IPS-NIHi7 (cell line): ENCODE measurements at regions not wholly inside any gene's neighbourhood (a gene's known extent, or its start where the extent isn't known, plus 50 kb on each side); places are given as distances from the start of the nearest gene placed in this dataset.
"Not testable (repeated sequence)": the region's sequence is repeated elsewhere in the genome, so short reads cannot be mapped to it uniquely, and the experiment has no call there.

ENCODE experiments used
- DNase-seq: peaks from one replicate; pipeline ENCODE4 v3.0.0; 2012; ENCODE audit warnings: mixed read lengths; ENCODE audit errors: extremely low spot score

DNA sequence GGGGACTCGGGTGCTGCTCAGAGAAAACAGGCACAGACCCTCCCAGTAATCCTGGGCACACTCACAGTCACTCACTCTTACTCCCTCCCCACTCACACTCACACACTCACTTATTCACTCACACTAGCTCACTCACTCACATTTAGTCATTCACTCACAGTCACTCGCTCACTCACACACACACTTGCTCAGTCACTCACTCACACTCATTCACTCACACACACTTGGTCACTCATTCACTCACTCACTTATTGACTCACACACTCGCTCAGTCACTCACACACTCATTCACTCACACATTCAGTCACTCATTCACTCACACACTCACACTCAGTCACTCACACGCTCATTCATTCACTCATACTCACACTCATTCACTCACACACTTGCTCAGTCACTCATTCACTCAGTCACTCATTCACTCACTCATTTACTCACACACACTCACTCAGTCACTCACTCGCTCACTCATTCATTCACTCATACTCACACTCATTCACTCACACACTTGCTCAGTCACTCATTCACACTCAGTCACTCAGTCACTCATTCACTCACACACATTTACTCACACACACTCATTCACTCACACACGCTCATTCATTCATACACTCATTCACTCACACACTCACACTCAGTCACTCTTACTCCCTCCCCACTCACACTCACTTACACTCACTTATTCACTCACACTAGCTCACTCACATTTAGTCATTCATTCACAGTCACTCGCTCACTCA lies 164.2 kb upstream of the C1orf174 start:
- no peak for DNase-seq

- DNase-seq = no peak
Observed at GRCh38 chr1:4066860-4067599, 167.0 kb upstream of the C1orf174 start.

- DNase-seq = no peak
Observed at GRCh38 chr1:4068076-4068475, 168.0 kb upstream of the C1orf174 start.

GRCh38 chr1:4071653-4072052 lies 171.6 kb upstream of the C1orf174 start:
- DNase-seq = no peak

GRCh38 chr1:4072481-4073153 lies 172.5 kb upstream of the C1orf174 start:
- DNase-seq = no peak

- DNase-seq = no peak
Observed at GRCh38 chr1:4075436-4076225, 175.6 kb upstream of the C1orf174 start.

GRCh38 chr1:4076346-4076745 lies 176.3 kb upstream of the C1orf174 start:
- DNase-seq = no peak

DNA sequence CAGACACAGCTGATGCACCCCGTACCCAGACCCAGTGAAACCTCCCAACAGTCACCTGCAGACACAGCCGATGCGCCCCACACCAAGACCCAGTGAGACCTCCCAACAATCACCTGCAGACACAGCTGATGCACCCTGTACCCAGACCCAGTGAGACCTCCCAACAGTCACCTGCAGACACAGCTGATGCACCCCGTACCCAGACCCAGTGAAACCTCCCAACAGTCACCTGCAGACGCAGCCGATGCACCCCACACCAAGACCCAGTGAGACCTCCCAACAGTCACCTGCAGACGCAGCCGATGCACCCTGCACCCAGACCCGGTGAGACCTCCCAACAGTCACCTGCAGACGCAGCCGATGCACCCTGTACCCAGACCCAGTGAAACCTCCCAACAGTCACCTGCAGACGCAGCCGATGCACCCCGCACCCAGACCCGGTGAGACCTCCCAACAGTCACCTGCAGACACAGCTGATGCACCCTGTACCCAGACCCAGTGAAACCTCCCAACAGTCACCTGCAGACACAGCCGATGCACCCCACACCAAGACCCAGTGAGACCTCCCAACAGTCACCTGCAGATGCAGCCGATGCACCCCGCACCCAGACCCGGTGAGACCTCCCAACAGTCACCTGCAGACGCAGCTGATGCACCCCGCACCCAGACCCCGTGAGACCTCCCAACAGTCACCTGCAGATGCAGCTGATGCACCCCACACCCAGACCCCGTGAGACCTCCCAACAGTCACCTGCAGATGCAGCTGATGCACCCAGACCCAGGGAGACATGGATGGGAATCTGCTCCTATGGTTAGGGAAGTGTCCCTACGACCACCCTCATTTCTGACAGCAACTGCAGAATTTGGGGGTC lies 178.3 kb upstream of the C1orf174 start:
- not testable (repeated sequence) for DNase-seq

- no peak for DNase-seq
Observed at GRCh38 chr1:4079815-4080214, 179.7 kb upstream of the C1orf174 start.

GRCh38 chr1:4081806-4082711 lies 182.0 kb upstream of the C1orf174 start:
- no peak for DNase-seq

DNA sequence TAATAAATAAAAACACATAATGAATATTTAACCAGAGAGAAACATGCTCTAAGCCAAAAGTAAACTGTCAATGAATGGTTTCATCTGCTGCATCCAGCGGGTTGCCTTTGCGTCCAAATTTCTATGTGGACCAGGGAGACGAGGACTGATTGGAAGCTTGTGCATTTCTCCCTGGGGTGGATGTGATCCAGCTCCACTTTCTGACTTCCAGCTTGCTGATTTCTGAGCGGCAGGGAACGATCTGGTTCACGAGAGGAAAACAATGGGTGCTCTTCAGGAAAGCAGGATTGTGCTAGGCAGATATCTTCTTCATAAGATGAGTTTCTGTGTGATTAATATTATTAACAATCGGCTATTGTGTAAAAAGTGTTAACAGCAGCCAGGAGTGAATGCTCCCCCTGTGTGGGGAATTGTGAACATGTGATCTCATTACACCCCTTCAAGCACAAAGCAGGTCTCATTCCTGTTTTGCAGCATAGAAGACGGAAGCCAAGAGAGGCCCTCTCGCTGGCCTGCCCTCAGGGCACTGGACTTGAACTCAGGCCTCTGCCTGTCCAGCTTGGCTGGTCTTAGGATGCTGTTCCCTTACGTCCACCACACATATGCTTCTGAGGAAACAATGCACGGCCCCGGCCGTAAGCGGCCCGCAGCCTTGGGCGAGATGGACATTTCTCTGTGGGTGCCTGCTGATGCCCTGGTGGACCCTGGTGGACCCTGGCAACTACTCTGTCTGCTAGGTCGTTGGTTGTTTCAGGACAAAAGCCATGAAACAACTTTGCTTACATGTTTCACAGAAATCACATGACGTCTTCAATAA lies 183.4 kb upstream of the C1orf174 start:
- no peak for DNase-seq

GRCh38 chr1:4084048-4084431 lies 184.0 kb upstream of the C1orf174 start:
- DNase-seq = no peak

GRCh38 chr1:4084446-4084845 lies 184.4 kb upstream of the C1orf174 start:
- DNase-seq = no peak

DNA sequence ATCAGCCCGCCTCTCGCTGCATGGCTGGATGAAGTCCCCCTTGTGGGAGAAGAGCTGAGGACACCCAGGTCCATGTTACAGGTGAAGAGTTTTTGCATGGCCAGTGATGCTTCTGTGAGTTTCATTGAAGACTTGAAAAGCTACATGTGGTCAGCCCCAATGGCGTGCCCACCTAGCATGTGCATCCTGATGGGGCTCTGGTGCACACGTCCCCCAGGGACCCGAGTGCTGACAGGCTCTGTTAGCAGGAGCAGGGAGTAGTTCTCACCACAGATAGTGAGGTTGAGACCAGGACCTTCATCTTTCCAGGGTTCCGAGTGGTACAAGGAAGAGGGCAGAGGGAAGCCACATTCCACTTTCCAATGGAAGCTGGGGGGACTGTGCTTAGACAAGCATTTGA lies 184.8 kb upstream of the C1orf174 start:
- no peak for DNase-seq

GRCh38 chr1:4085546-4085945 lies 185.5 kb upstream of the C1orf174 start:
- DNase-seq = no peak

GRCh38 chr1:4086085-4086850 lies 186.2 kb upstream of the C1orf174 start:
- no peak for DNase-seq

- DNase-seq = no peak
Observed at GRCh38 chr1:4086921-4087320, 186.8 kb upstream of the C1orf174 start.
